Liver (tissue), 8 donors: ENCODE measurements at regions not wholly inside any gene's neighbourhood (a gene's known extent, or its start where the extent isn't known, plus 50 kb on each side); places are given as distances from the start of the nearest gene placed in this dataset.

ENCODE experiments used
- DNase-seq: peaks from one replicate; pipeline ENCODE4 v3.0.0-alpha.2; 2017; ENCODE audit warnings: low spot score
- H3K27ac ChIP-seq, 2 donors: one replicate each; pipeline ENCODE4 v1.7.0; 2013; ENCODE audit warnings: inconsistent platforms in 2 of 2, low read length in 2 of 2, control low read depth in 1 of 2, low read depth in 1 of 2, mild to moderate bottlenecking in 1 of 2
- H3K27me3 ChIP-seq, 4 donors: one replicate each; pipeline versions ENCODE4 v1.6.1 to v1.7.0; 2013; ENCODE audit warnings: low read length in 3 of 4, inconsistent platforms in 1 of 4, mild to moderate bottlenecking in 1 of 4, moderate library complexity in 1 of 4; ENCODE audit not compliant: control insufficient read depth in 4 of 4, insufficient read depth in 4 of 4
- H3K36me3 ChIP-seq, 4 donors: one replicate each; pipeline versions ENCODE4 v1.6.1 to v1.7.0; 2013; ENCODE audit warnings: low read length in 3 of 4, mild to moderate bottlenecking in 3 of 4, low read depth in 1 of 4, moderate library complexity in 1 of 4; ENCODE audit not compliant: control insufficient read depth in 4 of 4, insufficient read depth in 3 of 4
- H3K4me1 ChIP-seq, 4 donors: one replicate each; pipeline versions ENCODE4 v1.6.1 to v1.7.0; 2013; ENCODE audit warnings: low read length in 3 of 4, mild to moderate bottlenecking in 3 of 4, moderate library complexity in 1 of 4; ENCODE audit not compliant: control insufficient read depth in 4 of 4, insufficient read depth in 4 of 4
- H3K4me3 ChIP-seq, 3 donors: one replicate each; pipeline versions ENCODE4 v1.6.1 to v1.7.0; 2013; ENCODE audit warnings: low read length in 3 of 3, control low read depth in 1 of 3, low read depth in 1 of 3, mild to moderate bottlenecking in 1 of 3
- H3K9ac ChIP-seq, 2 donors: one replicate each; pipeline ENCODE4 v1.7.0; 2013; ENCODE audit warnings: low read length in 2 of 2, mild to moderate bottlenecking in 2 of 2, moderate library complexity in 2 of 2, control low read depth in 1 of 2, low read depth in 1 of 2
- H3K9me3 ChIP-seq, 4 donors: one replicate each; pipeline versions ENCODE4 v1.6.1 to v1.7.0; 2013; ENCODE audit warnings: low read length in 3 of 4; ENCODE audit not compliant: control insufficient read depth in 4 of 4
- FOXA1 ChIP-seq: IDR thresholded peaks from 2 replicates; pipeline ENCODE4 v1.6.1; 2016; ENCODE audit warnings: antibody characterized with exemption
- HNF4A ChIP-seq, 2 donors: conservative IDR thresholded peaks; 2 replicates each; pipeline ENCODE4 v1.6.1; 2016; ENCODE audit warnings: antibody characterized with exemption in 2 of 2, mild to moderate bottlenecking in 2 of 2
- HNF4G ChIP-seq: IDR thresholded peaks from 2 replicates; pipeline ENCODE4 v1.6.1; 2016; ENCODE audit warnings: antibody characterized with exemption
- JUND ChIP-seq, 2 donors: IDR thresholded peaks; 2 replicates each; pipeline ENCODE4 v1.6.1; 2016; ENCODE audit warnings: antibody characterized with exemption in 2 of 2
- MAX ChIP-seq: IDR thresholded peaks from 2 replicates; pipeline ENCODE4 v1.6.1; 2016; ENCODE audit warnings: antibody characterized with exemption
- NR2F2 ChIP-seq: IDR thresholded peaks from 2 replicates; pipeline ENCODE4 v1.6.1; 2016; ENCODE audit warnings: antibody characterized with exemption
- RAD21 ChIP-seq, 2 donors: IDR thresholded peaks; 2 replicates each; pipeline ENCODE4 v1.6.1; 2016; ENCODE audit warnings: antibody characterized with exemption in 2 of 2, mild to moderate bottlenecking in 2 of 2
- RXRA ChIP-seq, 2 donors: IDR thresholded peaks; 2 replicates each; pipeline ENCODE4 v1.6.1; 2017 to 2018; ENCODE audit warnings: antibody characterized with exemption in 2 of 2, mild to moderate bottlenecking in 1 of 2
- SP1 ChIP-seq: IDR thresholded peaks from 2 replicates; pipeline ENCODE4 v1.6.1; 2018; ENCODE audit warnings: antibody characterized with exemption, mild to moderate bottlenecking
- YY1 ChIP-seq: IDR thresholded peaks from 2 replicates; pipeline ENCODE4 v1.6.1; 2016; ENCODE audit warnings: antibody characterized with exemption, mild to moderate bottlenecking
- ZBTB33 ChIP-seq: IDR thresholded peaks from 2 replicates; pipeline ENCODE4 v1.6.1; 2016; ENCODE audit warnings: antibody characterized with exemption
- whole genome bisulfite sequencing: extraction: QIAGEN DNeasy Blood & Tissue Kit; methylation state at CpG from one replicate; pipeline ENCODE4 v1.1.7; 2013; 5-methylcytosine and 5-hydroxymethylcytosine counted together
- TF ChIP-seq, protein P1 (sequence below): IDR thresholded peaks from 2 replicates; pipeline ENCODE4 v1.6.1; 2016; ENCODE audit warnings: antibody characterized with exemption
- TF ChIP-seq, protein P2 (sequence below): fragments of 150-350 bp; IDR thresholded peaks from 2 replicates; pipeline ENCODE4 v1.5.1; 2017; ENCODE audit warnings: improper control_type of control experiment, low read depth, low read length; ENCODE audit not compliant: missing input control
- donor health status: healthy.
- donor health status: healthy.
- donor health status: healthy.
- donor health status: healthy.
- donor health status: healthy.

DNA sequence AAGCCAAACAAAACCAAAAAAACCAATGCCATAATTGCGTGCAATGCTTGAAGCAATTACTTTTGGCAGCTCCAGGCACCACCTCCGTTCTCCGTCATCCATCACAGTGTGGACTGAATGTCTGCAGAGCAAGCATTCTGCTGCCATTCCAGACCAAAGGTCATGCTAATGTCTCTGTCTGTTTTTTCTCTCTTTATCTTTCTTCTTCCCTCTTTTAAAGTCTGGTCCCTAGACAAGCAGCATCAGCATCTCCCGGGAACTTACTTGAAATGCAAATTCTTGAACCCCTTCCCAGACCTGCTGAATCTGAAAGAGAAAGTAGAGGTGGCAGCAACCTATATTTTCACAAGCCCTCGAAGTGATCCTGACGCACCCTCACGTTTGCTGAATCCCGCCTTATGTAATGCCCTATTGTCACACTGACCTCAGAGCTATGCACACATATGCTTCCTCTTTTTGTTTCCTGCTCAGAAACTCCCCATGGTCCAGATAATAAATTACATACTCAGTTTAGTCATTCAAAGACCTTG is 297.3 kb upstream of the PROK2 start:
- DNase-seq: no peak

DNA sequence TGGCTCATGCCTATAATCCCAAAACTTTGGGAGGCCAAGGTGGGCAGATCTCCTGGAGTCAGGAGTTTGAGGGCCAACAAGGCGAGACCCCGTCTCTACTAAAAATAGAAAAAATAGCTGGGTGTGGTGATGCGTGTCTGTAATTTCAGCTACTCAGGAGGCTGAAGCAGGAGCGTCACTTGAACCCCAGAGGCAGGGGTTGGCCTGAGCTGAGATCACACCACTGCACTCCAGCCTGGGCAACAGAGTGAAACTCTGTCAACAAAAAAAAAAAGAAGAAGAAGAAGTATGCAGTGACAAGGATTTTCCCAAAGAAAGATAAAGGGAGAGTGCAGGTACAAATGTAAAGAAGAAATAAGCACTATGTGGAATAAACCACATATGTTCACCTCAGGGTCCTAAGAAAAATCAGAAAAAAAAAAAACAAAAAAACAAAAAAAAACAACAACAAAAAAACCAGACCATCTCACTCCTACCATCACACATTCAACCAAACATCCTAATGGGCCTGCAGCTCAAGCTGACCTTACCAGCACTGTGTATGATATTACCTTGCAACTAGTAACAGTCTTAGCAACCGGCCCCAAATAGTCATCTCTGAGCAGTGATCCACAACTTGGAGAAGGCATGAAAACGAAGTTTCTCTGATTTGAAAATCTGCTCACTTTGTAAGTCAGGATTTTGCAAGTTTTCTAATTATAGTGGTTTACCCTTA is 296.7 kb upstream of the PROK2 start:
- Histone ChIP-seq H3K27ac (peak overlapping the region; percentile 39 to 43), H3K27me3 (no peaks in the 10 kb centered on the region), H3K4me3 (no peak overlapping the region), H3K36me3 (no peaks in the 10 kb centered on the region), H3K4me1 (peaks cover 0 to 9% (median 2%) of the 10 kb centered on the region in 4 donors), H3K9ac (no peak overlapping the region), H3K9me3 (no peaks in the 10 kb centered on the region)
- no peak for DNase-seq
- WGBS: 85% methylated on average over 6 of the region's 6 CpGs
- TF ChIP-seq RAD21 (IDR thresholded peaks at IDR 0.05): no peak
- no peak for TF ChIP-seq JUND (IDR thresholded peaks at IDR 0.05)
- TF ChIP-seq, protein P1, sequence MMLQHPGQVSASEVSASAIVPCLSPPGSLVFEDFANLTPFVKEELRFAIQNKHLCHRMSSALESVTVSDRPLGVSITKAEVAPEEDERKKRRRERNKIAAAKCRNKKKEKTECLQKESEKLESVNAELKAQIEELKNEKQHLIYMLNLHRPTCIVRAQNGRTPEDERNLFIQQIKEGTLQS: no peak
- no peak for TF ChIP-seq MAX
- TF ChIP-seq, protein P2, sequence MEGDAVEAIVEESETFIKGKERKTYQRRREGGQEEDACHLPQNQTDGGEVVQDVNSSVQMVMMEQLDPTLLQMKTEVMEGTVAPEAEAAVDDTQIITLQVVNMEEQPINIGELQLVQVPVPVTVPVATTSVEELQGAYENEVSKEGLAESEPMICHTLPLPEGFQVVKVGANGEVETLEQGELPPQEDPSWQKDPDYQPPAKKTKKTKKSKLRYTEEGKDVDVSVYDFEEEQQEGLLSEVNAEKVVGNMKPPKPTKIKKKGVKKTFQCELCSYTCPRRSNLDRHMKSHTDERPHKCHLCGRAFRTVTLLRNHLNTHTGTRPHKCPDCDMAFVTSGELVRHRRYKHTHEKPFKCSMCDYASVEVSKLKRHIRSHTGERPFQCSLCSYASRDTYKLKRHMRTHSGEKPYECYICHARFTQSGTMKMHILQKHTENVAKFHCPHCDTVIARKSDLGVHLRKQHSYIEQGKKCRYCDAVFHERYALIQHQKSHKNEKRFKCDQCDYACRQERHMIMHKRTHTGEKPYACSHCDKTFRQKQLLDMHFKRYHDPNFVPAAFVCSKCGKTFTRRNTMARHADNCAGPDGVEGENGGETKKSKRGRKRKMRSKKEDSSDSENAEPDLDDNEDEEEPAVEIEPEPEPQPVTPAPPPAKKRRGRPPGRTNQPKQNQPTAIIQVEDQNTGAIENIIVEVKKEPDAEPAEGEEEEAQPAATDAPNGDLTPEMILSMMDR: no peak
- no peak for TF ChIP-seq YY1
- TF ChIP-seq RXRA (IDR thresholded peaks at IDR 0.05): no peak

More for the DNA sequence above, 297.3 kb upstream of the PROK2 start:
- Histone ChIP-seq H3K27me3 (no peaks in the 10 kb centered on the region), H3K36me3 (no peaks in the 10 kb centered on the region), H3K27ac (peak overlapping the region; percentile 39 to 43), H3K9ac (no peak overlapping the region), H3K4me3 (no peak overlapping the region), H3K9me3 (no peaks in the 10 kb centered on the region), H3K4me1 (peaks cover 0 to 9% (median 2%) of the 10 kb centered on the region in 4 donors)
- WGBS: 40% methylated on average over 8 of the region's 8 CpGs
- peak; percentile 31 for TF ChIP-seq YY1
- TF ChIP-seq ZBTB33: no peak
- TF ChIP-seq JUND (IDR thresholded peaks at IDR 0.05): no peak
- TF ChIP-seq RXRA (IDR thresholded peaks at IDR 0.05): peak; percentile 40 to 64
- TF ChIP-seq HNF4A (conservative IDR thresholded peaks at IDR 0.05): peak; percentile 7 to 34
- no peak for TF ChIP-seq FOXA1
- TF ChIP-seq HNF4G: no peak
- TF ChIP-seq NR2F2: peak; percentile 68
- TF ChIP-seq SP1: peak; percentile 41

DNA sequence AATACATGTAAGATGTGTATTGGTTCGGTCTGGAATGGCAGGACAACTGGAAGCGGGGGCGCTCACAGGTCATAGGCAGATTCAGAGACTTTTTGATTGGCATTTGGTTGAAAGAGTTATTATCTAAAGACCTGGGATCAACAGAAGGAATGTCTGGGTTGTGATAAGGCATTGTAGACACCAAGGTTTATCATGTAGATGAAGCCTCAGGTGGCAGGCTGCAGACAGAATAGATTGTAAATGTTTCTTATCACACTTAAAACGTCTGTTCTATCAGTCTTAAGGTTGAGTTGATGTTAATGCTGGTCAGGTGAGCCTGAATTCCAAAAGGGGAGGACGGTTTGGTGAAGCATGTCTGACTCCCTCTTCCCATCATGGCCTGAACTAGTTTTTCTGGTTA is 295.9 kb upstream of the PROK2 start:
- WGBS: 91% methylated on average over 5 of the region's 5 CpGs
- no peak for TF ChIP-seq ZBTB33
- no peak for DNase-seq
- H3K9me3 ChIP-seq: peaks cover 0 to 1% (median 0%) of the 10 kb centered on the region in 4 donors
- H3K9ac ChIP-seq: no peak overlapping the region
- H3K27ac ChIP-seq: no peak overlapping the region
- H3K4me3 ChIP-seq: no peak overlapping the region
- peaks cover 0 to 9% (median 2%) of the 10 kb centered on the region in 4 donors for H3K4me1 ChIP-seq
- no peaks in the 10 kb centered on the region for H3K36me3 ChIP-seq
- no peaks in the 10 kb centered on the region for H3K27me3 ChIP-seq
